ENCODE measurements at regions not wholly inside any gene's neighbourhood (a gene's known extent, or its start where the extent isn't known, plus 50 kb on each side); places are given as distances from the start of the nearest gene placed in this dataset.
"Not testable (repeated sequence)": the region's sequence is repeated elsewhere in the genome, so short reads cannot be mapped to it uniquely, and the experiment has no call there.

DNA sequence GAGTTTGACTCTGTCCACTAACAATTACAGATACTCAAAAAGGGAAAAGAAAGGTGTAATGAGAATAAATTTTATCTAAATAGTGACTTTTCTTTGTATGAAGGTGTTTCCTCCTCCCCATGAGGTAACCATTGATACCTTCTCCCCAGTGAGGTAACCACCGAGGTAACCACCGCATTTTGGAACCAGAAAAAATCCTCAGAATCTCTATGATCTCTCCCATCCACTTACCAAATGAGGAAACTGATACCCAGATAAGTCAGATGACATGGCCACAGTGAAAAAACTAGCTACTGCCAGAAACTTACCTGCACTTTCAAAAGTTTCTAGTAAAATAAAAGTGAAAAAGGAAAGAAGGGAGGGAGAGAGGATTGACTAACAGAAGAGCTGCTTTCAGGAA is 124.0 kb upstream of the FNDC3A start:
- no peak for DNase-seq

DNA sequence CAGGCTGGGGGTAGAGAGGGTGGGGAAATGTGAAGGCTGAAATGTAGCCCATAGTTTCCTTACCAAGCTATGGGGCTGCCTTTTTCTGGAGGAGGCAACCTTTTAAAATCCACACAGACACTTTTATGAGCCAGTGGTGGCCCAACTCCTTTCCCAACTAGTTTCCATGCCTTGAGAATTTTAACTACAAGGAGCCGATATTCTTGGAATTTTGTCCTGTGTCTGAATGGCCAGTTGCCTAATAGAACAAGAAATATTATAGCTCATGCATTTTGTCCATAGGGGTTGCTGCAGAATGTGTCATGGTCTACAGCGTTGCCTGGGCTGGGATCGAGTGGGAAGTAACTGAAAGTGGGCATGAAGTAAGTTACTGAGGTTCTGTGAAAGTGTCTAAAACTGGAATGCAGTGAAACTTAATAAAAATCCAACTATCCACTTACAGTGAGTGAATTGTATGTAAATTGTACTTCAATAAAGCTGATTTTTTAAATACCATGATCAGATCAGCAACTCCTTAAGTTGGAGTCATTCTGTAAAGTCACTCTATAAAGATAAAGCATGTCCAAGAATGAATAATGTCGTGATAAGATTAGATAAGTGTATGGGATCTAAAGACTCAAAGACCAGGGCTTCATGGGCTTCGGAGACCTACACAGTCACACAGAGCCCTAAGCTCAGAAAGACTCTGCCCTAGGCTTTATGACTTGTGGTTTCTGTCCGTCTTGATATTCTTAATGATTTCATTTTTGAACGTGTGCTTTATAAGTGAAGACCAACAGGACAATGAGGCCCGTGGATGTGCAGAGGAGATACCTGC is 122.6 kb upstream of the FNDC3A start:
- no peak for DNase-seq

DNA sequence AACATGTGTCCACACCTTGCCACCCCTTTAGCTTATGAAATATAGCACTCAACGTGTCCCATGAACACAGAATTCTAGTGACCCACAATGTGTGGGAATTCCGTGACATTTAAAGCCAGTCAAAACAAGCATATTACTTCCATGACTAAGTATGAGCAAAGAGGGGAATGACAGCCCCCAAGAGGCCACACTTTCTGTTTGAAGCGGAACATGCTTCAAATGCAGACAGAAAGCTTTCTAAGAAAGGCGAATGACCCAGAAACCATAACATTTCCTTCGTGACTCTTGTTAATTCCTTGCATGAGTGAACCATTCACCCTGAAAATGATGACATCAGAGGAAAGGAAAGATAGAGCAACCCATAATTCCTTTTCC is 122.0 kb upstream of the FNDC3A start:
- no peak for DNase-seq

DNA sequence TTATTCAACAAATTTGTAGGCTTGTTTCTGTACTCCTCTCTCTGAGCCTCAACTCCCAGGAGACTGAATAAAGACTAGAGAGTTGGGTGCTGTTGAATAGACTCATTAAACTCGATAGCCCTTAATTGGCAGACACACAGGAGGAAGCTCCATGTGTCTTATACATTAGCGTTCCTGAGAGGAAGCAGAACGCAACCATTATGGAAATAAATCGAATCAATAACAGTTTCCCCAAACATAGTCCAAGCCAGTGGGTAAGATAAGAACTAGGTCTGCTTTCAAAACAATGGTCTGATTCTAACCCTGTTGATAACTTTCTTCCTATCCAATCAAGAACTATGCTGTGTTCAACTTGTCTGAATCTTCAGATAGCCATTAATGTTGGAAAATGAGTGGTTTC is 118.1 kb upstream of the FNDC3A start:
- DNase-seq = no peak

DNA sequence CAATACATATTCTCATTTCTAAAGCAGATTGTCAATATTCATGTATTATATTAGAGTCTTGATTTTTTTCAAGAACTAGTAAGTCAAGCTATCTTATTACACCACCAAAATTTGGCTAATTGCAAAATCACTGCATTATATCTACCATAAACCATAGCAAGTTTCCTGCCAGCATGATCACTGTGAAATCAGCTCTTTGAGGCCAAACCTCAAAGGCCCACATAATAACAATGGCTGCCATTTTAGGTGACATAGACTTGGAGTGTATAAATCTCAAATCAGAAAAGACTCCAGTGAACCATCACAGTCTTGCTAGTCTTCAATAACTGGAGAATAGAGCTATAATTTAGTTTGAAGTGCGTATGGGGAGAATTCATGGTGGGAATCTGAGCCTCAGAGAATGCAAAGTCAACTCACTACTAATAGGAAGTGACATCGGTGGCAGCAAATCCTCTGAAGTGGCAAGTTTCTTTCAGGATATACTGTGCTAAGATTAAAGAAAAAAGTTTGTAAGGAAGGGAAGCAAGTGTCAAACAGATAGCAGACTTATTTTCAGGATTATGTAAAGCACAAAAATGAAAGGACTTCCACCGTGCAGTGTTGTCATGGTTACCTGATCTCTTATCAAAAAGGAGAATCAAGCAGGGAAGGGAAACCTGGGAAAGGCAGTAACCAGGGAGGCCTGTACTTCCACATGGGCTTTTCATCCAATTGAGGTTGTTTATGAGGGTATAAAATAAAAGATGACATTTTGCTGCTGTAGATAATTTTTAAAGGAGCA is 117.4 kb upstream of the FNDC3A start:
- no peak for DNase-seq

DNA sequence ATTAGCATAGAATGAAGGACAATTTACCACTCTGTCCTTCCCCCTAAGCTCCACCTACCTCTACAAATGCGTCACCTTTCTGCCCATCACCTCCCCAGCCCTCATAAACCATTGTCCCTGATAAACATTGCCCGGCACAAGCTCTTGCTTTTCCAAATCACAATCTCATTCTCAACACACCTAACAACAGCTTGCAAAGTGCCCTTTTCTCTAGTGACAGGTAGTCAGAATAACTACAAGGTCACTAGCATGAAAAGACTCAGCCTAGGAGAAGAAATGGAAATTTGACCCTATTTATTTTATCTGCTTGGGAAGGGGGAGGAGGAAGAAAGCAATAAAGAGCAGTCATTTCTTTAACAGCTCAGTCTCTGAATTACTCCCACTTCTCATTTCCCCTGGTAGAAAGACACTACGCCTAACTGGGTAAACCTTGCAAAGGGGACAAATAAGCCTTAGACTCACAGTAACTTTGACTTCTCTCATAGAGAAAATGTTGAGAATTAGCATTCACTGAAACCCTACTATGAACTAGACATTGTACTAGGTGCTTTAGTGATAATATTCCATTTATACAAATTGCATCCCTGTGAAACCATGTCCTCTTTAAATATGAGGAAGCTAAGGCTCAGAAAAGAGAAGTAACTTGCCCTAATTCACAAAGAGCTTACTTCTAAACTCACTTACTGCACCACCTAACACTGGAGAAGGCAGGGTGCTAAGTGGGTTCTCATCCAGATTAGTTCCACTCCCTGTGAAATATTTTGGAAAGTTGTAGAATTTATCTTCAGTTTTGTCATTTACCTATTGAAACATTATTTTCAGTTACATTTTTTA is 116.2 kb upstream of the FNDC3A start:
- no peak for DNase-seq

DNA sequence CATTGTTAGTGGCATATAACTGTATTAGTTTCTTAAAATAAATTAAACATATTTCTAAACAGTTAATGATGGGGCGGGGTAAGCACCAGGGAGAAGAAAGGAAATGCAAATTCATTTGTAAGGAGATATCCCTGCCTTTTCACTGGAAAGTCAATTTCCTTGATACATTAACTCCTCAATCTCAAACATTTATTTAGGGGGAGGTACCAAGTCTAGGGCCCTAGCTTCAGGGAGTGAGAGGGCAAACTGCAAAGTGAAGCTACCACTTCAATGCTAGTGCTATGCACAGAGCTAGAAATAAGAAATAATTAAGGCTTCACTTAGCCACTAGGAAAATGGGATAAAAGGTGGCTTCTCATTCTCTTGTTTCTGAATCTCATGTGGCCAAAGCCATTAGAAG is 115.3 kb upstream of the FNDC3A start:
- no peak for DNase-seq

DNA sequence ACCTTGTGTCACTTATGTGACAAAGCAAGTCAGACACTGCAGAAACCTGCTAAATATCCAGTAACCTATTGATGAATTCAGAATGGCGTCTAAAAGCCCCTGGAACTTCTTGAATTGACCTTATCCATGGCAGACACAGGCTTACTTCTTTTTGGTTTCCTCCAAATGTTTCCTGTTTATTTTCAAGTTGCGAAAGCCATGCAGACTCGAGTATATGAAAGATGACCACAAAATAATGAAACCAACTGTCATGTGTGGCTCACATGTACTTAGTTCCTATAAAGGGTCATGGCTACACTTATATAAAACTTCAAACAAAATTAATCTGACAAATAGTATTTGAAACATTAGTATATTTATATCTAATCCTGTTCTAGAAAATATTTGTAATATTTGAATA is 113.1 kb upstream of the FNDC3A start:
- no peak for DNase-seq

DNA sequence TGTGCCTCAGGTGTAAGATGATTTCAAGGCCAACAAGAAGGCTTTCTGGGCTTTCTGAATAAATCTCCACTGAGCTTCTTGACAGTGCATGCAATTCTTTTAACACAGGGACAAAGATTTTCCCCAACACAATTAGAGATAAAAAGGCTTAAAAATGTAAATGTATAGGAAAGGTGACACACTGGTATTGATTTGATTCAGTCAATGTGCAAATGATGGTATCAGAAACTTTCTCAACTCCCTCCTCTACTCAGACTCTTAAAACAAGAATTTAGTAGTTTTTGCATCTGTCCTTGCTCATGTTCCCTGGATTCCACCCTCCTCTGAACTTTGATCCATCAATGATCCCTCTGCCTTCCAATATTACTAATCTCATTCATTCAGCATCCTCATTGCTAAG is 111.6 kb upstream of the FNDC3A start:
- DNase-seq = no peak

DNA sequence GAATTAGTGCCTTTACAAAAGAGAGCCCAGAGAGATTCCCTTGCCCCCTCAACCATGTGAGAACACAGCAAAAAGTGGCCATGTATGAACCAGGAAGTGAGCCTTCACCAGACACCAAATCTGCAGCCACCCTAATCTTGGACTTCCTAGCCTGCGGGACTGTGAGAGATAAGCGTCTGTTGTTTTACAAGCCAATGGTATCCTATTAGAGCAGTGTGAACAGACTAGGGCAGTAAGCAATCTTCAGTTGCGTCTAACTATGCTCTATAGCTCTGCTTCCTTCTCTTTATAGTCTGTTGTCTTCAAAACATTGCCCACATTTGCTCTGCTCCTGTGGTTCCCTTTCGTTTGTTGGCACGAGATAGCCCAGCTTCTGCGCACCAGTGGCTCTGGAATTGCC is 109.5 kb upstream of the FNDC3A start:
- no peak for DNase-seq

DNA sequence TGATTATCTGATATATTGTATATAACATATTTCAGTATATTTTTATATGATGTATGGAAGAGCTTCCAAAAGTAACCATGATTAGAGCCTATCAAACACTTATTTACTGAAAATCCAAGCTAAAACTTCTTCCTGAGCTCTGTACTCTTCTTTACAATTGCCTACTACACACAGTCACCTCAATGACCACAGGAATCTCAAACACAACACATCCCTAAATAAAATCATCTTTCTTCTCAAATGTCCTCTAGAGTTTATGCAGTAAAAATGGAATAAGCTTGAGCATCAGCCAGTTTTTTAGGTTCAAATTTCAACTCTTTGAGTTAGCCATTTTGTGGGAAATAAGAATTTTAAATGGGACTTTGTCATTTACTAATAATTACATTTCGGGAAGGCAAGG is 102.6 kb upstream of the FNDC3A start:
- no peak for DNase-seq

DNA sequence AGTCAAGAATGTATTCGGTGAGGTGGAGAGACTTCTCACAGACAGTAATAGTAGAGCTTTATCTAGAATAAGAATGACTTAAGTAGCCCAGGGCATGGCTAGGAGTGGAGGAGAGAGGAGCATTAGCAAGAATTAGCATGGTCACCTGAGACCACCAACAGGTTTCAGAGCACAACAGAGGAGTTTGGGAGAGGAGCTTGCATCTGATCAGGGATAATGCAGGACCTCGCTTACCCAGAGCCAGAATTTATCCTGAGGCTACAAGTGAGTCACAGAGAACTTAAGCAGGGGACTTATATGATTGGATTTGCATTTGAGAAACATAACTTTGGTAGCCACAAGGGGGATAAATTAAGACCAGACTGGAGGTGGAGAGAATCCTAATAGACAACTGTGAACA is 102.1 kb upstream of the FNDC3A start:
- no peak for DNase-seq

DNA sequence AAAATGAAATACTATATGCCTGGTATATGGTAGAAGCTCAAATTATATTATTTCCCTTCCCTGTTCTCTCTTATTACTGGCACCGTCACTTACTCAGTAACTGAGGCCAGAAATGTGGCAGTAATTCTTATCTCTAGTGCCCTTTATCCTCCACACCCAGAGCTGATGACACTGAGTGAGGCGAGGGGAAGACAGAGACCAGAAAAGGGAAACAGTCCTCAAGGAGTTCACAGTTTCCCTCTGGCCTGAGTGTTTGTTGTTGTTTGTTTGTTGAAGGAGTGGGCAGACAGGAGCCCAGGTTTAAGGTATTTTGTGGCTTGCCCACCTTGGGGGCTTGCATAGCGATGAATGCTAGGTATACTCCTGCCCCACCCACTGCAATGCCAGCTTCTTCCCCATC is 101.5 kb upstream of the FNDC3A start:
- no peak for DNase-seq

DNA sequence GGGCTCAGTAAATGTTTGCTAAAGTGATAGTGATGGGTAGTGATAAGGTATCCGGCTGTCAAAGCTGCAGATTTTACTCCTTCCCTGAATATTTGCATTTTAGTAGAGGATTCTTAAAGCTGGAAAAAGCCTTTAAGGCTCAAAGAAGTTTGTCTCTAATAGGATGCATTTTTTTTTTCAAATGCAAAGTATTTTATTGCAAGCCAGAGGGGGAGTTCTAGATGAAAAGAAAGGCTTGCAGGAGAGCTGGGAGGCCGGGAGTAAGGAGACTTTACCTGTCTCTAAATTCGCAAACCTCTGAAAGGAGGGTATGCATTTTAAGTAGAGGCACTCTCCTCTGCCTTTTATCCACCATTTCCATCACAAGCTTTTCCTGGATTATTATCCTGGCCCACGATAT is 100.7 kb upstream of the FNDC3A start:
- DNase-seq = no peak

DNA sequence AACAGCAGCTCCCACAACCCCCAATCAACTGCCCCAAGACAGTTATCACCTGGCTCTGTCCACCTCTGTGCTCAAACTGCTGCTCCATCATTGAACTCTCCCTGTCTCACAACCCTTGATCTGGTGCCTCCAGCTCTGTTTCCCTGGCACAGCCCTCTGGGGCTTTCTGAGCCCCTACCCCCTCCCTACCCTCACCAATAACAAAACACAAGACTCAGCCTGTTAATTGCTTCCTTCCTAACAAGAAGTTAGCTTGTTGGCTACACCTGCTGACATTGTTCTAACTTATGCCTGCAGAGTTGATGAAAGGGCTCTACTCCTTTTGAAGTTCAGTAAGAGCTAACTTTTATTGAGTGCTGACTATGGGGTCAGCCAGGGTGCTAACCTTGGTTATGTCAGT is 99.4 kb upstream of the FNDC3A start:
- no peak for DNase-seq

DNA sequence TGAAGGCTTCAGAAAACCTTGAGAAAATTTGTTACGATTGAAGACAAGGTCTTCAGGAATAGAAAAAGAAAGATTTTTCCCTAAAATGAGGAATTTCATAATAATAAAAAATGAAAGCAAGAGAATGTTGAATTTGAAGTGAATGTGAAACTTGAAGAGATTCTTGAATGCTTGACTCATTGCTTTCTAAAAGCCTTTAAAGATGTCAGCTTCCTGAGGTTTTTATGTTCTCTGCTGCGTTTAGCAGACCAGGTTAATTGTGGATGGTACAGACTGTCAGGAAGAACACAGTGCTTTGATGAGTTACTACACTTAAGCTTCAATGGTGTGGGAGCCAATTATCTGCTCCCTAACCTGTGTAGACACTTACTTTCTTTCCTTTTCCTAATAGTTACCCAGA is 96.3 kb upstream of the FNDC3A start:
- no peak for DNase-seq

DNA sequence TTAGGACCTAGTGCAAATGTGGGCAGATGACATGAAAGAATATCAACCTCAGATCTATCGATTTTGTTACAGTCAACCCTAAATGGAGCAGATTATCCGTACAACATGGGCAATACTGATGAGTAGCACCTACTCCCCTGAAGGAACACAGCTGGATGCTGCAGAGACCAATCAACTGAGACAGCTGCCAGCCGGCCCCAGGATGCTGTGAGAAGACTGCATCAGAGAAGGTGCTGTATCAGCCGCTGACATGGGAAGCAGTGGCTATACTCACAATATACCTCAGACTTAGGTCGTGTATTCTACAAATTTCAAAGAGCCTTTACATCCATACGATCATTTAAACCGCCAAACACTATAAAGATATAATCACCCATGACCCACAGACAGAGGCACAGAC is 95.9 kb upstream of the FNDC3A start:
- DNase-seq = no peak

DNA sequence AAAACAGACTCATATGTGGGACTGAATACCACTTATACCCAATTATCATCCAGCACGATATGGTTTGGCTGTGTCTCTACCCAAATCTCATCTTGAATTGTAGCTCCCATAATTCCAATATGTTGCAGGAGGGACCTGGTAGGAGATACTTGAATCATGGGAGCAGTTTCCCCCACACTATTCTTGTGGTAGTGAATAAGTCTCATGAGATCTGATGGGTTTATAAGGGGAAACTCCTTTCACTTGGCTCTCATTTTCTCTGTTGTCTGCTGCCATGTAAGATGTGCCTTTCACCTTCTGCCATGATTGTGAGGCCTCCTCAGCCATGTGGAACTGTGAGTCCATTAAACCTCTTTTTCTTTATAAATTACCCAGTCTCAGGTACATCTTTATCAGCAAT is 91.9 kb upstream of the FNDC3A start:
- DNase-seq = not testable (repeated sequence)

DNA sequence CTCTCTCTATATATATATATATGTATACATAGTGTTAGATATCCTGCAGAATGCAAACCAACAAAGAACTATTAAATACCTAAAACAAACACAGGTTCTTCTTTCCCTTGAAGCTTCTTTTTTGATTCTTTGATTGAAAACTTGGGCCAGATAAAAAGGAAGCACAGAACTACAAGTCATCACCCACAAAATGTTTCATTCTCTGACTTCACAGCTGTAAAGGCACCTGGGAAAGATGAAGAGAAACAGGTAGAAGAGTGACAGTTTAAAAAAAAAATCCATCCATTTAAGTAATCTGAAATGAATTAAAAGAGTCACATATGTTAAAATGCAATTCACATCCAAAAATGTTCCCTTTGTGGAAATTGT is 90.7 kb upstream of the FNDC3A start:
- no peak for DNase-seq

DNA sequence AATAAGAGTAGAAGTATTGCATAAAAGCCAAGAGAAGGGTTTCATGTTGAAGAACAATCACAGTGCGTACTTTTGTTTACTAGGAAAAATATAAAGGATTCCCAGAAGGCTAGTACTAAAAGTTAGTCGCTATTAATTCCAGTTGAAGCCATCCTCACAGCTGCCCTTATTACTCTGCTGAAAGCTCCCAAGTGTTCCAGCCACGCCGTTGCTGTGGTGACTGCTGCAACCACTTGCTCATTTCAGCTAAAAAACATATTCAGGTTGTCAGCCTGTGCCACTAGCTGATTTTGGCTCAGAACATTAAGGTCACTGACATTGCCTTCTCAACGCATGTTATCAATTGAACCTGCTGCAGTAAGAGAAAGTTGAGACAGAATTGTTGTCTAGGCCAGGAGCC is 87.1 kb upstream of the FNDC3A start:
- DNase-seq = no peak

DNA sequence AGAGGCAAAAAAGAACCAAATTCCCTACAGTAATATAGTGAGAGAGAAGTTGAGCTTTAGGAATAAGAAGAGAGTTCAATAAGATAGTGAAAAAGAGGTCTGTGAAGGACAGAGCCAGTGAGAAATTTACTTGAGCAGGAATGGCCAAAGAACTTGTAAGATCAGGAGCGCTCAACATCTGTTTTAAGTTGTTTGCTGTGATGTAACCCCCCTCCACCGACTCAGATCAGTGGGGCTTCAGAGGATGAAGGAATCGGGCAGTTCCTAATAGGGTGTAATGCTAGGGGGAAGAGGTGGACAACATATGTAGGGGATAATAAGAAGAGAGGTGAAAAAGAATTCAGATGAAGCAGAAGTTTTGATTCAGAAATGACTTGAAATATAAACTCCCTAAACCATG is 85.3 kb upstream of the FNDC3A start:
- DNase-seq = no peak

DNA sequence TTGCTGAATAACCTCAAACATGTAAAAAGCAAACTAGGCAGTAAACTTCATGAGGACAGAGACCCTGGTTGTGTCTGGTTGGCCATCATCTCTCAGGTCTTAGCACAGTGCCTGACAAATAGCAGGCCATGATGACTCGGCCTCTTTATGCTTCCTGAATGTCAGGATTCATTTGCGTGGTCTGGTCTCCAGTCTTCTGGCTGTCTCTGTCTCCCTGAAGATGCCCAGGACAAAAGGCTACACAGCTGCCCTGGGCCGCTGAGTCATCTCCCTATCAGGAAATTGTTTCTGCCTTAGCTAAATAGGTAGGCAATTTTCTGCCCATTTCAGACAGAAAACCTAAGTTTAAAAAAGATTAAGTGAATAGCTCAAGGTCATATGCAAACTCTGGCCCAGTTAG is 84.1 kb upstream of the FNDC3A start:
- no peak for DNase-seq

DNA sequence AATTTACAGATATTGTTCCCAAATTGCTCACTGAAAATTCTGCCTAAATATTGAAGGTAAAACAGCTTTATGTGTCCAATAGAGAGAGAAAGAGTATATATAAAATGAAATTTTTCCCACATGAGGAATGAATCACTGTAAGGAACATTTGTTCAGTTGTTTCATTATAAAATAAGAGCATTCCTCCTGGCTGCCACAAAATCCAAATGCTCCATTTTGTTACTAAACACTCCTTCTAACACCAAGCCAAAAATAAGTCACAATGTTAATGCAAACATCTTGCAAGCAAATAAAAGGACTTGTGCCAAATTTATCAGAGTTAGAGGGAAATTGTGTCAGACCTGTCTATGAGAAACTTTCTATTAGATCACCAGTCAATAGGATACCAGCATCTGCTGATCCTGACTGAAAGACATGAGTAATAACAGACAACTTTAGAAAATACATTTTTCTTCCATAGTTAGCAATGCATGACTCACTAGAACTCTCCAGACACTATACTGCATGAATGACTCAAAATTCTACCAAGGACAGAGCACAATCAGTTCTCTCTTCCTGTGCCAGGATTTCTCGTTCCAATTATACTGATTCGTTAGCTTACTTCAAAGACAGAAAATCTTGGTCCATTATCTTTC is 83.5 kb upstream of the FNDC3A start:
- no peak for DNase-seq

Data from COR-L47 (cell line).